Thoracic aorta (tissue), 2 donors: ENCODE measurements at regions not wholly inside any gene's neighbourhood (a gene's known extent, or its start where the extent isn't known, plus 50 kb on each side); places are given as distances from the start of the nearest gene placed in this dataset.

Experiments
- ATAC-seq: fragments of 150-250 bp; one replicate; pipeline ENCODE4 v1.8.0; 2017; ENCODE audit warnings: low read depth; ENCODE audit not compliant: insufficient number of reproducible peaks, low FRiP score
- DNase-seq: peaks from one replicate; pipeline ENCODE4 v3.0.0-alpha.2; 2020; ENCODE audit warnings: low spot score
- H3K27ac ChIP-seq, 2 donors: fragments of 200-600 bp; sonication (generic); 1 replicate in 1 of 2; 2 replicates in 1 of 2; pipeline ENCODE4 v1.5.1; 2016; ENCODE audit warnings: mild to moderate bottlenecking in 2 of 2, moderate library complexity in 2 of 2
- H3K27me3 ChIP-seq: fragments of 200-600 bp; sonication (generic); replicated peaks from 2 replicates; pipeline ENCODE4 v1.6.0; 2016; ENCODE audit warnings: mild to moderate bottlenecking; ENCODE audit not compliant: insufficient read depth
- H3K36me3 ChIP-seq: fragments of 200-600 bp; sonication (generic); one replicate; pipeline ENCODE4 v1.5.1; 2016
- H3K4me1 ChIP-seq, 2 donors: fragments of 200-600 bp; sonication (generic); 1 replicate in 1 of 2; 2 replicates in 1 of 2; pipeline versions ENCODE4 v1.5.1 to v1.6.0; 2016; ENCODE audit warnings: low read depth in 2 of 2, mild to moderate bottlenecking in 1 of 2; ENCODE audit not compliant: control insufficient read depth in 1 of 2
- H3K4me3 ChIP-seq: fragments of 200-600 bp; sonication (generic); 2 replicates; pipeline ENCODE4 v1.5.1; 2016; ENCODE audit warnings: mild to moderate bottlenecking
- H3K9me3 ChIP-seq: fragments of 200-600 bp; sonication (generic); 2 replicates; pipeline ENCODE4 v1.5.1; 2016
- CTCF ChIP-seq: fragments of 200-600 bp; sonication (generic); IDR thresholded peaks from one replicate; pipeline ENCODE4 v1.5.1; 2019; ENCODE audit warnings: antibody characterized with exemption

DNA sequence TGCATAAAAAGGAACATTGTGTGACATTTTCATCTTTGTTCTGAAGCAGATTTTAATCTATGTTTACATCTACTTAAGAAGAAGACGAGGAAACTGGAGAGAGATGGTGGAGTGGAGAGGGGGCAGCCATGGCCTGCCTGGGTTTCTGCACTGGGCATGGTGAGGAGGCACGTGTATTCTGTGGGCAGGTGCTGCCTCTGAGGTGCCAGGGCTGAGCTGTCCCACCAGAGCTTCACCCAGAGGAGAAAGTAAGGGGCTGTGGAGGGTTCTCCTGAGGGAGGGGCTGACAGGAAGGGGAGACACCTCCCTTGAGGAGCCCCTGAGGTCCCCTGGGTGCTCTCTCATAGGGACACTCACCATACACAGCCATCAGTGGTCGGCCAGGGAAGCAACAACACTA is 372.4 kb upstream of the OR4E1 start:
- H3K4me1 ChIP-seq: no peaks in the 10 kb centered on the region
- ATAC-seq: no peak
- no peaks in the 10 kb centered on the region for H3K9me3 ChIP-seq
- DNase-seq: no peak
- H3K27me3 ChIP-seq: no peaks in the 10 kb centered on the region
- no peaks in the 10 kb centered on the region for H3K36me3 ChIP-seq
- no peak for TF ChIP-seq CTCF
- no peak overlapping the region for H3K4me3 ChIP-seq
- H3K27ac ChIP-seq: no peak overlapping the region

- Histone ChIP-seq H3K27me3 (no peaks in the 10 kb centered on the region), H3K36me3 (no peaks in the 10 kb centered on the region), H3K4me3 (no peak overlapping the region), H3K9me3 (no peaks in the 10 kb centered on the region), H3K4me1 (no peaks in the 10 kb centered on the region), H3K27ac (no peak overlapping the region)
- no peak for TF ChIP-seq CTCF
- DNase-seq: no peak
- ATAC-seq: no peak
Observed at GRCh38 chr14:22044193-22044592, 370.6 kb upstream of the OR4E1 start.

DNA sequence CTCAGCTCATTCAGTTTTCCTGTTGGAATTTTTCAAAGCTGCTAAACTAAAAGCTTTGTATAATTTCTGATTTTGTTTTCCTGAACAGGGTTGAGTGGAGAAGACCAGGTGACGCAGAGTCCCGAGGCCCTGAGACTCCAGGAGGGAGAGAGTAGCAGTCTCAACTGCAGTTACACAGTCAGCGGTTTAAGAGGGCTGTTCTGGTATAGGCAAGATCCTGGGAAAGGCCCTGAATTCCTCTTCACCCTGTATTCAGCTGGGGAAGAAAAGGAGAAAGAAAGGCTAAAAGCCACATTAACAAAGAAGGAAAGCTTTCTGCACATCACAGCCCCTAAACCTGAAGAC is 367.1 kb upstream of the OR4E1 start:
- Histone ChIP-seq H3K9me3 (no peaks in the 10 kb centered on the region), H3K27me3 (no peaks in the 10 kb centered on the region), H3K27ac (no peak overlapping the region), H3K4me1 (no peaks in the 10 kb centered on the region), H3K4me3 (no peak overlapping the region), H3K36me3 (no peaks in the 10 kb centered on the region)
- no peak for ATAC-seq
- DNase-seq: no peak
- TF ChIP-seq CTCF: no peak

DNA sequence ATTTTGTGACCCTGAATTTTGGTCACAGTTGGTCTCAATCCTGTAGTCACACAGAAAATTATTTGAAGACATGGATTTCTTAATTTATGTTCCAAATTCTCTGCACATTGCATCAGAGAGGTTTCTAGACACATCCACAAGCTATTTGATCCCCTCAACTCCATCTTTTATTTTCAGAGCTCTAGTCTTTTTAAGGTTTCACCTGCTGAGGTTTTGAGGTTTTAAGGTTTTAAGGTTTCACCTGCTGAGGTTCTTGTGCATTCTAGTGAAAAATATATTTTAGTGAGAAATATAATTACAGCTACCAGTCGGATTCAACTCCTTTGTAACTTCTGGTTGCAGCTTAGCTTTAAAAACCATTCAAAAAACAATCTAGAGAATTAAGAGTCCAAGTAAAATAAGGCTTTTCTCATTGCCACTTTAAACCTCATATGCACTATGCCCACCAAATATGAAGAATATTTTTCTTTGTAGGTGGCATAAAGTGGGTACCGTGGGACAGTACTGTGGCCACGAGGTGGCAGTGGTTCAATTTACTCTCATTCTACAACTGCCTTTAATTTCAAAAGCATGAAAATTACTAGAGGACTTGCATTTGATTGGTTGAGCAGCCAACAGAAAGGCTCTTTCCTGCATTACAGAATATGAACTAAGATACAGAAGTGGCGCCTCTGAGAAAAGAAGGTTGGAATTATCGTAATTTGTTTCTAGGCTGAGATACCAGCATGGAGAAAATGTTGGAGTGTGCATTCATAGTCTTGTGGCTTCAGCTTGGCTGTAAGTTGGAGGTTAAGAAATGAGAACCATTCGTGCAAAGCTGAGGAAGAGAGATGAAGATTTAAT is 366.5 kb upstream of the OR4E1 start:
- Histone ChIP-seq H3K9me3 (no peaks in the 10 kb centered on the region), H3K27ac (no peak overlapping the region), H3K27me3 (no peaks in the 10 kb centered on the region), H3K4me1 (no peaks in the 10 kb centered on the region), H3K4me3 (no peak overlapping the region), H3K36me3 (no peaks in the 10 kb centered on the region)
- DNase-seq (no peak), ATAC-seq (no peak)
- no peak for TF ChIP-seq CTCF

DNA sequence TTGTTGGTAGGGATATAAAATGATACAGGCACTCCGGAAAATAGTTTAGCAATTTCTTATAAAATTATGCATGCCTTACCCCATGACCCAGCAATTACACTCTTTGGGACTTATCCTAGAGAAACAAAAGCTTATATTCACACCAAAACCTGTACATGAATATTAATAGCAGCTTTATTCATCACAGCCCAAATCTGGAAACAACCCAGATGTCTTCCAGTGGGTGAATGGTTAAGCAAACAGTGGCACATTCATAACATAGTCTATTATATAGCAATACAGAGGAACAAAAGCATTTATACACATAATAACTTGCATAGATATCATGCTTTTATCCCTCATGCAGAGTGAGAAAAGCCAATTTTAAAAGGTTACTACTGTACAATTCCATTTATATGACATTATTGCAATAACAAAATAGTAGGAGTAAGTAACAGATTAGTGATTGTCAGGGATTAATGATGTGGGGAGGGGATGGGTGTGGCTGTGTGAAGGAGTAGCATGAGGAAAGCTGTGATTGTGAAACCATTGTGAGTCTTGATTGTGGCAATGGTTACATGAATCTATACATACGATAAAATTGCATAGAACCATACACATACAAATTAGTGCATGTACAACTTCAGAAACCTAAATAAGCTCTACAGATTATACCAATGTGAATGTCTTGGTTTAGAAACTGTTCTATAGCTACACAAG is 363.1 kb upstream of the OR4E1 start:
- no peak for DNase-seq
- TF ChIP-seq CTCF: no peak
- no peak for ATAC-seq
- no peaks in the 10 kb centered on the region for H3K27me3 ChIP-seq
- no peaks in the 10 kb centered on the region for H3K4me1 ChIP-seq
- H3K27ac ChIP-seq: no peak overlapping the region
- H3K4me3 ChIP-seq: no peak overlapping the region
- no peaks in the 10 kb centered on the region for H3K9me3 ChIP-seq
- H3K36me3 ChIP-seq: no peaks in the 10 kb centered on the region
